GM12872 (cell line): ENCODE measurements at regions not wholly inside any gene's neighbourhood (a gene's known extent, or its start where the extent isn't known, plus 50 kb on each side); places are given as distances from the start of the nearest gene placed in this dataset.

Source experiments
- CTCF ChIP-seq: IDR thresholded peaks from 3 replicates; pipeline ENCODE4 v1.5.1; 2011; ENCODE audit warnings: low read depth, mild to moderate bottlenecking, low read length, moderate library complexity; ENCODE audit not compliant: insufficient read depth

- no peak for TF ChIP-seq CTCF
Measured at GRCh38 chr6:71400852-71401251, 112.2 kb downstream of the OGFRL1 start.

- no peak for TF ChIP-seq CTCF
Measured at GRCh38 chr6:71402096-71402495, 113.5 kb downstream of the OGFRL1 start.

- no peak for TF ChIP-seq CTCF
Measured at GRCh38 chr6:71403422-71404134, 115.0 kb downstream of the OGFRL1 start.

GRCh38 chr6:71404145-71404966 is 115.7 kb downstream of the OGFRL1 start:
- TF ChIP-seq CTCF: no peak

- no peak for TF ChIP-seq CTCF
Measured at GRCh38 chr6:71404967-71405278, 116.3 kb downstream of the OGFRL1 start.

- no peak for TF ChIP-seq CTCF
Measured at GRCh38 chr6:71405416-71405815, 116.8 kb downstream of the OGFRL1 start.

- TF ChIP-seq CTCF: no peak
Measured at GRCh38 chr6:71406865-71407860, 118.6 kb downstream of the OGFRL1 start.
